ENCODE measurements at regions not wholly inside any gene's neighbourhood (a gene's known extent, or its start where the extent isn't known, plus 50 kb on each side); places are given as distances from the start of the nearest gene placed in this dataset.

DNA sequence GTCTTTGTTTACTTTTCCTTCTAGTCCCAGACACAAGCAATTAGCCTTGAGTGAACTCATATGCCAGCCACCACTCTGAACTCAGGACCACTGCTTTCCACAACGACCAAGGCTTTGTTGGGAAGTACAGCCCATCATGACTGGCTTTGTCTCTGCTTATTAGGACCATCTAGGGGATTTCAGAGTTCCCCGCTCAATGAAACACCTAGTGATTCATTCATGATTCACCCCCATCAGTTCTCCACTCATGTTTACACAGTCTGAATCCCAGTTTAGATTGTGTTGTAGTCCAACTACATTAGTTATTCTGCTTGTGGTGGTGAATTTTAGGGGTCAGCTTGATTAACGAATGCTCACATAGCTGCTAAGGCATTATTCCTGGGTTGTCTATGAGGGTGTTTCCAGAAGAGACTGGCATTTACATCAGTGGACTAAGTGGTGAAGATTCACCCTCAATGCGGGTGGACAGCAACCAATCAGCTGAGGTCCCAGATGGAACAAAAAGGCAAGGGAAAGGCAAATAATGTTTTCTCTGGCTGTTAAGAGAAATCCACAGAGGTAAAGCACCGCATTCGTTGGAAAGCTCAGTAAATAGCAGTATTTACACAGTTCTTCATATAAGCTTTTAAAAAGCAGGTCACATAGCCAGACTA is 122.7 kb downstream of the RGS21 start:
- no peak for TF ChIP-seq YY1 (IDR thresholded peaks at IDR 0.05; ENCODE audit: insufficient read depth, insufficient read length)
- TF ChIP-seq ZNF274 (IDR thresholded peaks at IDR 0.05; ENCODE audit: low read depth, low read length): no peak
- no peak for TF ChIP-seq SUZ12 (IDR thresholded peaks at IDR 0.05; ENCODE audit: extremely low read depth, insufficient read depth, insufficient read length)

Data from NT2/D1 (cell line).